ENCODE measurements at regions not wholly inside any gene's neighbourhood (a gene's known extent, or its start where the extent isn't known, plus 50 kb on each side); places are given as distances from the start of the nearest gene placed in this dataset.

- TF ChIP-seq CTCF (IDR thresholded peaks at IDR 0.05): no peak
- TF ChIP-seq POLR2A (IDR thresholded peaks at IDR 0.05): no peak
These were observed 139.4 kb upstream of the TENT5A start for GRCh38 chr6:81891874-81892273.
